Neural cell (in vitro differentiated cells): ENCODE measurements at regions not wholly inside any gene's neighbourhood (a gene's known extent, or its start where the extent isn't known, plus 50 kb on each side); places are given as distances from the start of the nearest gene placed in this dataset.

Source experiments
- H2AFZ ChIP-seq: fragments of 200-600, 300-800 bp; sonication (generic), shearing (Covaris generic); 2 replicates; pipeline ENCODE4 v1.6.0; 2014; ENCODE audit warnings: low read depth, mild to moderate bottlenecking, antibody characterized with exemption, low read length, moderate library complexity
- H3F3A ChIP-seq: fragments of 200-600 bp; shearing (Covaris generic); 2 replicates; pipeline ENCODE4 v1.6.1; 2016; ENCODE audit warnings: mild to moderate bottlenecking, moderate library complexity, mixed read lengths, antibody characterized with exemption, low read length; ENCODE audit not compliant: insufficient read depth, poor library complexity, severe bottlenecking
- H3K27ac ChIP-seq: fragments of 200-600, 300-800 bp; sonication (generic), shearing (Covaris generic); 2 replicates; pipeline ENCODE4 v1.5.1; 2014; ENCODE audit warnings: mild to moderate bottlenecking, low read length, moderate library complexity
- H3K27me3 ChIP-seq: fragments of 300-800, 200-600 bp; sonication (generic), shearing (Covaris generic); 2 replicates; pipeline ENCODE4 v1.6.0; 2014; ENCODE audit warnings: mild to moderate bottlenecking, low read depth, low read length, moderate library complexity; ENCODE audit not compliant: insufficient read depth
- H3K36me3 ChIP-seq: fragments of 300-800, 200-600 bp; sonication (generic), shearing (Covaris generic); 2 replicates; pipeline ENCODE4 v1.5.1; 2014; ENCODE audit warnings: mild to moderate bottlenecking, antibody characterized with exemption, low read length, moderate library complexity; ENCODE audit not compliant: insufficient read depth
- H3K4me2 ChIP-seq: fragments of 300-800, 200-600 bp; sonication (generic), shearing (Covaris generic); 2 replicates; pipeline ENCODE4 v1.6.0; 2014; ENCODE audit warnings: mild to moderate bottlenecking, low read length
- H3K4me3 ChIP-seq: fragments of 300-800, 200-600 bp; sonication (generic), shearing (Covaris generic); 2 replicates; pipeline ENCODE4 v1.5.1; 2014; ENCODE audit warnings: mild to moderate bottlenecking, low read length, moderate library complexity
- H3K79me2 ChIP-seq: fragments of 200-600 bp; shearing (Covaris generic); replicated peaks from 2 replicates; pipeline ENCODE4 v1.6.0; 2014; ENCODE audit warnings: mild to moderate bottlenecking, low read length, moderate library complexity; ENCODE audit not compliant: insufficient read depth
- H3K9ac ChIP-seq: fragments of 300-800, 200-600 bp; sonication (generic), shearing (Covaris generic); 2 replicates; pipeline ENCODE4 v1.6.1; 2016; ENCODE audit warnings: mild to moderate bottlenecking, low read length, mixed read lengths
- H3K9me2 ChIP-seq: fragments of 200-600 bp; shearing (Covaris generic); 2 replicates; pipeline ENCODE4 v1.6.1; 2016; ENCODE audit warnings: mild to moderate bottlenecking, low read length, mixed read lengths; ENCODE audit not compliant: insufficient read depth
- H3K9me3 ChIP-seq: fragments of 200-600, 300-800 bp; sonication (generic), shearing (Covaris generic); 2 replicates; pipeline ENCODE4 v1.6.1; 2016; ENCODE audit warnings: mild to moderate bottlenecking, mixed run types, low read length, moderate library complexity, mixed read lengths
- H4K20me1 ChIP-seq: fragments of 200-600 bp; shearing (Covaris generic); 2 replicates; pipeline ENCODE4 v1.6.1; 2016; ENCODE audit warnings: mild to moderate bottlenecking, mixed run types; ENCODE audit not compliant: insufficient read depth
- EP300 ChIP-seq: fragments of 450-650 bp; conservative IDR thresholded peaks from 2 replicates; pipeline ENCODE4 v1.6.1; 2014; ENCODE audit warnings: antibody characterized with exemption, mild to moderate bottlenecking, moderate library complexity; ENCODE audit not compliant: poor library complexity, severe bottlenecking
- EZH2 ChIP-seq: fragments of 200-600, 300-800 bp; shearing (Covaris generic), sonication (generic); IDR thresholded peaks from 2 replicates; pipeline ENCODE4 v1.6.1; 2014; ENCODE audit warnings: antibody characterized with exemption, low read length, borderline replicate concordance, mild to moderate bottlenecking; ENCODE audit not compliant: insufficient read depth, poor library complexity, severe bottlenecking
- MXI1 ChIP-seq: fragments of 450-650 bp; conservative IDR thresholded peaks from 2 replicates; pipeline ENCODE4 v1.6.1; 2014; ENCODE audit warnings: antibody characterized with exemption, mild to moderate bottlenecking; ENCODE audit not compliant: poor library complexity, severe bottlenecking
- POLR2AphosphoS5 ChIP-seq: IDR thresholded peaks from 2 replicates; pipeline ENCODE4 v1.6.1; 2012
- RAD21 ChIP-seq: fragments of 450-650 bp; conservative IDR thresholded peaks from 2 replicates; pipeline ENCODE4 v1.6.1; 2014; ENCODE audit warnings: antibody characterized with exemption, mild to moderate bottlenecking, moderate library complexity
- REST ChIP-seq: IDR thresholded peaks from 2 replicates; pipeline ENCODE4 v1.6.1; 2012; ENCODE audit warnings: borderline replicate concordance
- SMC3 ChIP-seq: fragments of 450-650 bp; conservative IDR thresholded peaks from 2 replicates; pipeline ENCODE4 v1.6.1; 2014; ENCODE audit warnings: antibody characterized with exemption, mild to moderate bottlenecking, moderate library complexity; ENCODE audit not compliant: poor library complexity
- TAF1 ChIP-seq: IDR thresholded peaks from 2 replicates; pipeline ENCODE4 v1.6.1; 2012; ENCODE audit warnings: low read depth
- TF ChIP-seq, protein P1 (sequence below): fragments of 450-650 bp; IDR thresholded peaks from 2 replicates; pipeline ENCODE4 v1.5.1; 2014; ENCODE audit warnings: antibody characterized with exemption, mild to moderate bottlenecking, moderate library complexity; ENCODE audit not compliant: poor library complexity, severe bottlenecking

DNA sequence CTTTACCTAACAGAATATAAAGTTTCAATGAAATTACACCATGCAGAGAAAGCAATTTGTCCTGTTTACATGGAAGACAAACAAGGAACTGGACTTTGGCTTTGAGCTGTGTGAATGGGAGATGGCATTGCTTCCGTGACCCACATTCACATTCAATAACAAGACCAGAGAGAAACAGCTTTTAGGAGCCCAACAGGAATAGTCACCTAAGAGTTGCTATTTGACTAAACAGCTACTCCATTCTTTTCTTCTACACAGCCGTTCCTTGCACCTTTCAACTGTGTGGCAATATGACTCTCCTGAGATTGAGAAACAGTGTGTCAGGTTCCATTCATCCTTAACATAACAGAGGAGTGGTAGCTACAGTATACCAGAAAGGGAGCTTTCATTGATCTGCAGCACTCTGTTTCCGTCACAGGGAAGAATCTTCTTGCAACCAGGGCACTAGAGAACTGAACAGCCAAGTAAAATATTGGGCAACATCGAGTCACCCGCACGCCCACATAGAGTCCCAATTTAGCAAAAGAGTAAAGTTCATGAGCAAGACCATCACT is 355.1 kb downstream of the HAO1 start:
- Histone ChIP-seq H3F3A (no peaks in the 10 kb centered on the region), H3K4me3 (no peak overlapping the region), H3K9me2 (no peaks in the 10 kb centered on the region), H3K4me2 (no peak overlapping the region), H3K79me2 (no peaks in the 10 kb centered on the region), H4K20me1 (no peaks in the 10 kb centered on the region), H3K9me3 (no peaks in the 10 kb centered on the region), H3K36me3 (no peaks in the 10 kb centered on the region), H3K9ac (no peak overlapping the region), H3K27ac (no peak overlapping the region), H2AFZ (no peak overlapping the region), H3K27me3 (no peaks in the 10 kb centered on the region)
- TF ChIP-seq, protein P1, sequence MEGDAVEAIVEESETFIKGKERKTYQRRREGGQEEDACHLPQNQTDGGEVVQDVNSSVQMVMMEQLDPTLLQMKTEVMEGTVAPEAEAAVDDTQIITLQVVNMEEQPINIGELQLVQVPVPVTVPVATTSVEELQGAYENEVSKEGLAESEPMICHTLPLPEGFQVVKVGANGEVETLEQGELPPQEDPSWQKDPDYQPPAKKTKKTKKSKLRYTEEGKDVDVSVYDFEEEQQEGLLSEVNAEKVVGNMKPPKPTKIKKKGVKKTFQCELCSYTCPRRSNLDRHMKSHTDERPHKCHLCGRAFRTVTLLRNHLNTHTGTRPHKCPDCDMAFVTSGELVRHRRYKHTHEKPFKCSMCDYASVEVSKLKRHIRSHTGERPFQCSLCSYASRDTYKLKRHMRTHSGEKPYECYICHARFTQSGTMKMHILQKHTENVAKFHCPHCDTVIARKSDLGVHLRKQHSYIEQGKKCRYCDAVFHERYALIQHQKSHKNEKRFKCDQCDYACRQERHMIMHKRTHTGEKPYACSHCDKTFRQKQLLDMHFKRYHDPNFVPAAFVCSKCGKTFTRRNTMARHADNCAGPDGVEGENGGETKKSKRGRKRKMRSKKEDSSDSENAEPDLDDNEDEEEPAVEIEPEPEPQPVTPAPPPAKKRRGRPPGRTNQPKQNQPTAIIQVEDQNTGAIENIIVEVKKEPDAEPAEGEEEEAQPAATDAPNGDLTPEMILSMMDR, result no peak
- no peak for TF ChIP-seq RAD21
- no peak for TF ChIP-seq REST
- TF ChIP-seq EZH2, result no peak
- no peak for TF ChIP-seq TAF1
- no peak for TF ChIP-seq EP300
- TF ChIP-seq MXI1, result no peak
- TF ChIP-seq POLR2AphosphoS5, result no peak
- no peak for TF ChIP-seq SMC3

DNA sequence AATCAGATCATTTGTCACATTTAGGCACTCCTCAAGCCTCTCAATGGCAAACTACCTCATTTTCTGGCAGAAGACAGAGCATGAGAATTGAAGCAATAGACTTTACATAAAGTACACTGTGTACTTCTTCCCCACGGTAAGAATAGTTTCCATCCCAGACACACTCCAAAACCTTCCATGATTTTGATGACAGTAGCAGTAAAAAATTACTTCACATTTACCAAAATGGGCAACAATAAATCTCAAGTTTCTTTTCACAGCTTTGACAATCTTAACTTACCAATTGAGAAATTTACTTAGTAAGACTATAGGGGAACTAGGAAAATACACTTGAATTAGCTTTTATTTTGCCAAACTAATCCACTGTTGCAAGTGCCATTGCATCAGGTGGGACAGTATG is 353.8 kb downstream of the HAO1 start:
- Histone ChIP-seq H2AFZ (no peak overlapping the region), H3K4me3 (no peak overlapping the region), H3K36me3 (no peaks in the 10 kb centered on the region), H4K20me1 (no peaks in the 10 kb centered on the region), H3K9ac (no peak overlapping the region), H3K79me2 (no peaks in the 10 kb centered on the region), H3F3A (no peaks in the 10 kb centered on the region), H3K27ac (no peak overlapping the region), H3K27me3 (no peaks in the 10 kb centered on the region), H3K9me3 (no peaks in the 10 kb centered on the region), H3K9me2 (no peaks in the 10 kb centered on the region), H3K4me2 (no peak overlapping the region)
- TF ChIP-seq RAD21, result no peak
- TF ChIP-seq EP300, result no peak
- TF ChIP-seq POLR2AphosphoS5, result no peak
- TF ChIP-seq MXI1, result no peak
- no peak for TF ChIP-seq SMC3
- TF ChIP-seq, protein P1, result no peak
- TF ChIP-seq TAF1, result no peak
- no peak for TF ChIP-seq EZH2
- no peak for TF ChIP-seq REST
